ENCODE measurements at regions not wholly inside any gene's neighbourhood (a gene's known extent, or its start where the extent isn't known, plus 50 kb on each side); places are given as distances from the start of the nearest gene placed in this dataset.

DNA sequence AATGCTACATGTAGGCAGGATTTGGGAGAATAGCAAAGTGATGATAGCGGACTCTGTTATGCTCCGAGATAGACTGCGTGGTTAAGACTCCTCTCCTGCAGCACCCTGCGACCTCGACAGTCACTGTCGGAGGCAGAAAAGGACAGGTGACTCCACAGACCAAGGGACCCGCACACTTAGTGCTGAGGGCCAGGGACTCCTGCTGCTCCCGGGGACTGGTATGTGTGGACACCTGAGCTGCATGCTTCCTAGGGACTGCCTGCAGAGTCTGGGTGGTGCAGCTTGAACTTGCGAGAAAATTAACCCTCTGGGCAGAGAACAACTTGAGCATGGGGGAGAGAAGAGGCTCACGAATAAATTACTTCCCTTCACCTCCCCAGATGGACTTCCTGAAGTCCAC lies 407.1 kb upstream of the PFKP start:
- no TSS peak for BruUV-seq (replicated peaks)
- DNase-seq (no peak), ATAC-seq (ENCODE audit: low read depth) (no peak)
- no peak overlapping the region for H2BK120ac ChIP-seq (ENCODE audit: low read depth, low read length)
- no peak overlapping the region for H2BK5ac ChIP-seq (ENCODE audit: low read depth, low read length, poor library complexity, severe bottlenecking)
- H3K4me2 ChIP-seq (ENCODE audit: low read depth, low read length), result no peak overlapping the region
- no peak overlapping the region for H3K4ac ChIP-seq (ENCODE audit: low read depth, low read length)
- TF ChIP-seq MXI1 (IDR thresholded peaks at IDR 0.05; ENCODE audit: borderline replicate concordance, low read depth, low read length), result no peak
- no CpG with 5 or more reads among the region's 10 CpGs for WGBS, 2 experiments (ENCODE audit: extremely low coverage in 2 of 2, insufficient read length in 1 of 2)
- H3K9me3 ChIP-seq (ENCODE audit: control insufficient read depth, insufficient read depth, low read length), result peaks cover 24% of the 10 kb centered on the region
- ChIA-PET POLR2A (ENCODE audit: unreplicated experiment) (no interaction called here), CTCF (no interaction called here)
- no peaks in the 10 kb centered on the region for H3K27me3 ChIP-seq (ENCODE audit: control insufficient read depth, insufficient read depth, low read length)
- no peak overlapping the region for H2BK15ac ChIP-seq (ENCODE audit: low read depth, low read length)
- no peak overlapping the region for H3K23ac ChIP-seq (ENCODE audit: low read depth, low read length)
- no peak overlapping the region for H2BK20ac ChIP-seq (ENCODE audit: low read depth, low read length)
- H2AK5ac ChIP-seq (ENCODE audit: low read depth, low read length), result no peak overlapping the region
- no peaks in the 10 kb centered on the region for H3K9me1 ChIP-seq (ENCODE audit: insufficient read depth, low read length)
- no peak overlapping the region for H4K5ac ChIP-seq (ENCODE audit: low read depth, low read length)
- H3K27ac ChIP-seq (ENCODE audit: insufficient read depth, low read length), result no peak overlapping the region
- H2AFZ ChIP-seq (replicated peaks; ENCODE audit: low read length, poor library complexity), result no peak overlapping the region
- in situ Hi-C loops (cut with MboI; ENCODE audit: low sequenced_read_pairs), result no loop called here
- no peak overlapping the region for H4K8ac ChIP-seq (ENCODE audit: low read depth in 2 of 2, low read length in 2 of 2)
- no peak overlapping the region for H3K4me3 ChIP-seq (ENCODE audit: insufficient read depth, low read depth, low read length)
- no peak overlapping the region for H3K18ac ChIP-seq (ENCODE audit: low read depth, low read length)
- no peaks in the 10 kb centered on the region for H3K79me1 ChIP-seq (ENCODE audit: low read depth in 1 of 2, low read length in 2 of 2)
- dilution Hi-C loops (cut with HindIII; ENCODE audit: low sequenced_read_pairs, unreplicated experiment), result no loop called here
- H3K14ac ChIP-seq (replicated peaks; ENCODE audit: low read depth, low read length), result no peak overlapping the region
- no peaks in the 10 kb centered on the region for H3K4me1 ChIP-seq (ENCODE audit: control insufficient read depth, insufficient read depth, low read length)
- H4K91ac ChIP-seq (ENCODE audit: insufficient read depth, low read depth, low read length), result no peak overlapping the region
- no peak overlapping the region for H3K9ac ChIP-seq (ENCODE audit: low read depth, low read length)
- no peaks in the 10 kb centered on the region for H4K20me1 ChIP-seq (ENCODE audit: insufficient read depth, low read length)
- H3K36me3 ChIP-seq (ENCODE audit: control insufficient read depth, insufficient read depth, low read length), result no peaks in the 10 kb centered on the region
- H3K56ac ChIP-seq (ENCODE audit: extremely low read depth, insufficient read depth, low read length), result no peak overlapping the region
- intact Hi-C loops (cut with micrococcal nuclease), result no loop called here
- no peak overlapping the region for H2AK9ac ChIP-seq (replicated peaks; ENCODE audit: low read depth, low read length, poor library complexity)
